GM23338 (cell line): ENCODE measurements at regions not wholly inside any gene's neighbourhood (a gene's known extent, or its start where the extent isn't known, plus 50 kb on each side); places are given as distances from the start of the nearest gene placed in this dataset.

Source experiments
- ATAC-seq: fragments of 200-7000 bp; cut with Tn5 transposase; 3 replicates; pipeline ENCODE4 v1.9.1; 2020
- DNase-seq: peaks from one replicate; pipeline ENCODE4 v3.0.0-alpha.2; 2015; ENCODE audit warnings: low spot score
- H2AFZ ChIP-seq: fragments of 200-600 bp; sonication (generic); 2 replicates; pipeline ENCODE4 v1.8.0; 2016; ENCODE audit warnings: antibody characterized with exemption, mild to moderate bottlenecking, moderate library complexity
- H3F3A ChIP-seq: fragments of 200-600 bp; sonication (generic); replicated peaks from 2 replicates; pipeline ENCODE4 v1.8.0; 2017; ENCODE audit warnings: antibody characterized with exemption, mixed run types, low read depth
- H3K27ac ChIP-seq: fragments of 200-600 bp; sonication (generic); 2 replicates; pipeline ENCODE4 v1.6.1; 2016; ENCODE audit warnings: low read depth
- H3K27me3 ChIP-seq: fragments of 200-600 bp; sonication (generic); 2 replicates; pipeline ENCODE4 v1.8.0; 2016; ENCODE audit warnings: mild to moderate bottlenecking, mixed run types, moderate library complexity; ENCODE audit not compliant: insufficient read depth
- H3K36me3 ChIP-seq: fragments of 200-600 bp; sonication (generic); 2 replicates; pipeline ENCODE4 v1.8.0; 2016; ENCODE audit warnings: mild to moderate bottlenecking; ENCODE audit not compliant: insufficient read depth
- H3K4me1 ChIP-seq: fragments of 200-600 bp; sonication (generic); 2 replicates; pipeline ENCODE4 v1.8.0; 2016; ENCODE audit warnings: mild to moderate bottlenecking, moderate library complexity; ENCODE audit not compliant: insufficient read depth
- H3K4me2 ChIP-seq: fragments of 200-600 bp; sonication (generic); 2 replicates; pipeline ENCODE4 v1.7.1; 2017; ENCODE audit warnings: mixed run types
- H3K4me3 ChIP-seq: fragments of 200-600 bp; sonication (generic); 2 replicates; pipeline ENCODE4 v1.6.1; 2016; ENCODE audit warnings: mixed run types
- H3K79me2 ChIP-seq: fragments of 200-600 bp; sonication (generic); replicated peaks from 2 replicates; pipeline ENCODE4 v1.8.0; 2017; ENCODE audit warnings: mild to moderate bottlenecking; ENCODE audit not compliant: insufficient read depth
- H3K9me2 ChIP-seq: fragments of 200-600 bp; sonication (generic); 2 replicates; pipeline ENCODE4 v1.8.0; 2017; ENCODE audit not compliant: insufficient read depth
- H4K20me1 ChIP-seq: fragments of 200-600 bp; sonication (generic); replicated peaks from 2 replicates; pipeline ENCODE4 v1.8.0; 2017; ENCODE audit warnings: mild to moderate bottlenecking; ENCODE audit not compliant: insufficient read depth
- H3K27ac Mint-ChIP-seq: 2 replicates; pipeline ENCODE4 v1.8.0; 2020; ENCODE audit warnings: inconsistent platforms, mild to moderate bottlenecking, moderate library complexity, mixed read lengths
- H3K27me3 Mint-ChIP-seq: 3 replicates; pipeline ENCODE4 v1.8.0; 2022; ENCODE audit warnings: low read depth, mild to moderate bottlenecking, moderate library complexity, mixed read lengths, inconsistent platforms; ENCODE audit not compliant: insufficient read depth, poor library complexity
- H3K36me3 Mint-ChIP-seq: 3 replicates; pipeline ENCODE4 v1.8.0; 2021; ENCODE audit warnings: low read depth, mild to moderate bottlenecking, inconsistent platforms, moderate library complexity, mixed read lengths
- H3K4me1 Mint-ChIP-seq: 3 replicates; pipeline ENCODE4 v1.8.0; 2020; ENCODE audit warnings: mild to moderate bottlenecking, inconsistent platforms, mixed read lengths
- H3K4me3 Mint-ChIP-seq: 3 replicates; pipeline ENCODE4 v1.8.0; 2021; ENCODE audit warnings: moderate library complexity, mild to moderate bottlenecking, inconsistent platforms, mixed read lengths
- H3K9me3 Mint-ChIP-seq: 3 replicates; pipeline ENCODE4 v1.8.0; 2020; ENCODE audit warnings: moderate library complexity, mild to moderate bottlenecking, inconsistent platforms, mixed read lengths
- CREB1 ChIP-seq: fragments of 250-450 bp; sonication (Bioruptor Pico); IDR thresholded peaks from 2 replicates; pipeline ENCODE4 v1.5.0; 2020; ENCODE audit warnings: low read depth, mild to moderate bottlenecking, moderate library complexity
- CTCF ChIP-seq, 2 experiments: fragments of 200-600 bp in 1 of 2; sonication (generic) in 1 of 2; conservative IDR thresholded peaks; 2 replicates each; pipeline versions ENCODE4 v1.5.1 to v1.6.1; 2016 to 2017; ENCODE audit warnings: antibody characterized with exemption in 2 of 2, low read depth in 2 of 2, mild to moderate bottlenecking in 2 of 2, moderate library complexity in 1 of 2
- ETS1 ChIP-seq: IDR thresholded peaks from 2 replicates; pipeline ENCODE4 v1.6.1; 2016; ENCODE audit warnings: antibody characterized with exemption
- EZH2 ChIP-seq: fragments of 200-600 bp; sonication (generic); IDR thresholded peaks from one replicate; pipeline ENCODE4 v1.8.0; 2017; ENCODE audit warnings: antibody characterized with exemption, mild to moderate bottlenecking, low read depth; ENCODE audit not compliant: unreplicated experiment
- EZH2phosphoT487 ChIP-seq: fragments of 200-600 bp; sonication (generic); IDR thresholded peaks from one replicate; pipeline ENCODE4 v1.8.1; 2018; ENCODE audit warnings: antibody characterized with exemption; ENCODE audit not compliant: unreplicated experiment
- JUNB ChIP-seq: IDR thresholded peaks from one replicate; pipeline ENCODE4 v1.6.1; 2016; ENCODE audit warnings: antibody characterized with exemption; ENCODE audit not compliant: unreplicated experiment
- NANOG ChIP-seq: IDR thresholded peaks from 2 replicates; pipeline ENCODE4 v1.6.1; 2016; ENCODE audit warnings: antibody characterized with exemption, borderline replicate concordance
- POLR2AphosphoS5 ChIP-seq: IDR thresholded peaks from 2 replicates; pipeline ENCODE4 v1.6.1; 2016; ENCODE audit warnings: antibody characterized with exemption, low read depth
- REST ChIP-seq: IDR thresholded peaks from one replicate; pipeline ENCODE4 v1.6.1; 2018; ENCODE audit warnings: antibody characterized with exemption; ENCODE audit not compliant: unreplicated experiment
- STAT1 ChIP-seq: IDR thresholded peaks from one replicate; pipeline ENCODE4 v1.6.1; 2016; ENCODE audit warnings: antibody characterized with exemption; ENCODE audit not compliant: unreplicated experiment
- ZNF331 ChIP-seq: fragments of 250-450 bp; sonication (Bioruptor Pico); IDR thresholded peaks from 2 replicates; pipeline ENCODE4 v1.5.0; 2020; ENCODE audit warnings: low read depth, mild to moderate bottlenecking, moderate library complexity

- no peak for TF ChIP-seq CTCF (conservative IDR thresholded peaks at IDR 0.05; ENCODE audit: low read depth in 2 of 2)
- no peak for TF ChIP-seq POLR2AphosphoS5
- TF ChIP-seq JUNB: no peak
- no peak for TF ChIP-seq NANOG
- TF ChIP-seq ETS1: no peak
- no peak for TF ChIP-seq CREB1
Measured at GRCh38 chr15:98312913-98313312, 335.4 kb upstream of the IGF1R start (continued).

- no peak for ATAC-seq
- Mint-ChIP-seq H3K27me3 (peaks cover 11% of the 10 kb centered on the region), H3K9me3 (peaks cover 16% of the 10 kb centered on the region)
- no peak for TF ChIP-seq CREB1
- no peak for TF ChIP-seq ETS1
- no peak for TF ChIP-seq NANOG
- no peak for TF ChIP-seq CTCF (conservative IDR thresholded peaks at IDR 0.05; ENCODE audit: low read depth in 2 of 2)
- TF ChIP-seq JUNB: no peak
- no peak for TF ChIP-seq STAT1
- TF ChIP-seq EZH2: no peak
- no peak for TF ChIP-seq REST
- TF ChIP-seq POLR2AphosphoS5: no peak
- TF ChIP-seq ZNF331 (CRISPR knock-in tag): no peak
- no peak for TF ChIP-seq EZH2phosphoT487
Measured at GRCh38 chr15:98315971-98316370, 332.4 kb upstream of the IGF1R start.

More at GRCh38 chr15:98315971-98316370, 332.4 kb upstream of the IGF1R start:
- Histone ChIP-seq H3K27ac (no peak overlapping the region), H3F3A (no peaks in the 10 kb centered on the region), H3K4me3 (no peak overlapping the region), H3K9me2 (no peaks in the 10 kb centered on the region), H3K4me2 (no peak overlapping the region), H3K79me2 (no peaks in the 10 kb centered on the region), H2AFZ (no peak overlapping the region), H3K36me3 (peaks cover 5% of the 10 kb centered on the region; the same call in 1 of the 2 replicates), H3K27me3 (no peaks in the 10 kb centered on the region), H3K4me1 (no peaks in the 10 kb centered on the region), H4K20me1 (no peaks in the 10 kb centered on the region)
- no peak for DNase-seq
- no peaks in the 10 kb centered on the region for H3K4me1 Mint-ChIP-seq
- H3K36me3 Mint-ChIP-seq: peaks cover 5% of the 10 kb centered on the region
- H3K27ac Mint-ChIP-seq: no peak overlapping the region
- H3K4me3 Mint-ChIP-seq: no peak overlapping the region
